ENCODE measurements at regions not wholly inside any gene's neighbourhood (a gene's known extent, or its start where the extent isn't known, plus 50 kb on each side); places are given as distances from the start of the nearest gene placed in this dataset.

DNA sequence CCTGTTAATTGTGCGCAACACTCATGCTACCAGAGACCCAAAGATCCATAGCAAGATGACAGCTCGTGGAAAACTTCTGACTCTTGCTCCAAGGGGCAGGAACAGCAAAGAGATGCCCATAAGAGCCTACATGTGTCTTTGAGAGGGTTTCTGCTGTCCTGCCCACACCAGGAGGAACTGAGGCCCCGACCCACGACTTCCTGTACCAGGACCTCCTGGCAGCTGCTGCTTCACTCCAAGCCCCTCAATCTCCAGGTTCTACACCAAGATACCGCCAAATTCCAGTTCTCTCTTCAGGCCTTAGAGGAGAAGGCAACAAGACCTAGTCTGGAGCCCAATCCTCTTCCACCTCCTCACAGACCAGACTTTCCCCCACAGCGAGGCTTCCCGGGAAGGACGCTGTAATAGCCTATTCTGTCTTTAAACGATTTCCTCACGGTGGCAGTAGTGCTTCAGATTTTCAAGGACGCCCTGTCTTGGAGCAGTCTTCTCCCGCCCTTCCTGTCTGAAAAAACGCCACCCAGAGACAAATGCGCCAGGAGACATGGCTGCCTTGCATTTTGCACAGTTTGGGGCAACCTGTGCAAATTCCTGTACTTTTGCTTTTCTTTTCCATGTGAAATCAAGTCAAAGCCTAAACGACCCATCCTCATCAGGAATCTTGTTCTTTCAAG, 230.2 kb upstream of the STK26 start:
- peak overlapping the region in 2 of 3 donors; percentile 78 to 83 for H3K27ac ChIP-seq
- no peaks in the 10 kb centered on the region for H3K36me3 ChIP-seq
- intact Hi-C loops (cut with DNase I) = no loop called here
- TF ChIP-seq POLR2A (IDR thresholded peaks at IDR 0.05) = no peak
- TF ChIP-seq, protein P1, sequence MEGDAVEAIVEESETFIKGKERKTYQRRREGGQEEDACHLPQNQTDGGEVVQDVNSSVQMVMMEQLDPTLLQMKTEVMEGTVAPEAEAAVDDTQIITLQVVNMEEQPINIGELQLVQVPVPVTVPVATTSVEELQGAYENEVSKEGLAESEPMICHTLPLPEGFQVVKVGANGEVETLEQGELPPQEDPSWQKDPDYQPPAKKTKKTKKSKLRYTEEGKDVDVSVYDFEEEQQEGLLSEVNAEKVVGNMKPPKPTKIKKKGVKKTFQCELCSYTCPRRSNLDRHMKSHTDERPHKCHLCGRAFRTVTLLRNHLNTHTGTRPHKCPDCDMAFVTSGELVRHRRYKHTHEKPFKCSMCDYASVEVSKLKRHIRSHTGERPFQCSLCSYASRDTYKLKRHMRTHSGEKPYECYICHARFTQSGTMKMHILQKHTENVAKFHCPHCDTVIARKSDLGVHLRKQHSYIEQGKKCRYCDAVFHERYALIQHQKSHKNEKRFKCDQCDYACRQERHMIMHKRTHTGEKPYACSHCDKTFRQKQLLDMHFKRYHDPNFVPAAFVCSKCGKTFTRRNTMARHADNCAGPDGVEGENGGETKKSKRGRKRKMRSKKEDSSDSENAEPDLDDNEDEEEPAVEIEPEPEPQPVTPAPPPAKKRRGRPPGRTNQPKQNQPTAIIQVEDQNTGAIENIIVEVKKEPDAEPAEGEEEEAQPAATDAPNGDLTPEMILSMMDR (IDR thresholded peaks at IDR 0.05) = peak in 2 of 6 experiments; percentile 64 to 65
- 86 to 91% methylated on average over 12 of the region's 15 CpGs for WGBS, 2 donors
- DNase-seq = no peak
- peaks cover 4 to 5% of the 10 kb centered on the region in 2 donors for H3K4me1 ChIP-seq
- H3K4me3 ChIP-seq (replicated peaks in 1 of 3) = peak overlapping the region in 1 of 3 donors; percentile 26
- peaks cover 3% of the 10 kb centered on the region for H3K27me3 ChIP-seq
- no peaks in the 10 kb centered on the region for H3K9me3 ChIP-seq

DNA sequence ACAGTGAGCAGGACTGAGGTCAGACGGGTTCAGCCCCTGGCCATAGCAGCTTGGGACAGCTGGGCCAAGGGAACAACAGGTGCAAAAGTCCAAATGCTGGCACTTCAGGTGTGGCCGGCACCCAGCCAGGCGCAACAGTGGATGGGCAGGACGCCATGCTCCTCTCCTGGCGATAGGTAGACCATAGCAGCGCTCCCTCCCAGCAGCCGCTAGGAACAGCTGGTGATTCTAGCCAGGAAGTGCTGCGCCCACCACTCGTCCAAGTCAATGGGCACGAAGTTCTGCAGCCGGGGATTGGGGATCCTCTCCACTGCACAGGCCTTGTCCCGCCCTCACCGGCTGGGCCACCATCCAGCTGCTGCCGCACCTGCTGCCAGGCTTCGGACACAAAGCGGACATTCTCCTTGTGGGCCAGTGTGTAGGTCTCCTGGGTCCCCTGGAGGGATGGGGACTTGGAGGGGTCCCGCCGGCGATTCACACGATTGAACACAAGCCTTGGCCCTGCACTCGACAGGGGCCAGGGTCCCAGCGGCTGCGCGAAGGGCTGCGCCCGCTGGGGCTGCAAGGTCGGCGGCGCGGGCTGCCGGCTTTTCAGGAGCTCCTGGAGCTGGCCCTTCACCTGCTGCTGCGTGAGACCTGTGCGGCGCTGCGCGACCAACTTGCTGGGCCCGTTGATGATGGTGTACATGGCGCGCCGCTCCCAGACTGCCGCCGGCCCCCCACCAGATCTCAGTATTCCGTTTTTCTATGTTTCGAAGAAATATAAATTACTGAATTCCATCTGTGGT, 227.5 kb upstream of the STK26 start:
- Histone ChIP-seq H3K4me1 (peaks cover 4 to 5% of the 10 kb centered on the region in 2 donors), H3K9me3 (no peaks in the 10 kb centered on the region), H3K36me3 (no peaks in the 10 kb centered on the region), H3K4me3 (replicated peaks in 1 of 3) (peak overlapping the region in 1 of 3 donors; percentile 1), H3K27me3 (no peaks in the 10 kb centered on the region), H3K27ac (no peak overlapping the region)
- no peak for TF ChIP-seq POLR2A (IDR thresholded peaks at IDR 0.05)
- TF ChIP-seq, protein P1 (IDR thresholded peaks at IDR 0.05) = no peak
- intact Hi-C loops (cut with DNase I) = no loop called here
- DNase-seq = no peak
- WGBS, 2 donors = 94 to 99% methylated on average over 12 to 30 of the region's 44 CpGs

DNA sequence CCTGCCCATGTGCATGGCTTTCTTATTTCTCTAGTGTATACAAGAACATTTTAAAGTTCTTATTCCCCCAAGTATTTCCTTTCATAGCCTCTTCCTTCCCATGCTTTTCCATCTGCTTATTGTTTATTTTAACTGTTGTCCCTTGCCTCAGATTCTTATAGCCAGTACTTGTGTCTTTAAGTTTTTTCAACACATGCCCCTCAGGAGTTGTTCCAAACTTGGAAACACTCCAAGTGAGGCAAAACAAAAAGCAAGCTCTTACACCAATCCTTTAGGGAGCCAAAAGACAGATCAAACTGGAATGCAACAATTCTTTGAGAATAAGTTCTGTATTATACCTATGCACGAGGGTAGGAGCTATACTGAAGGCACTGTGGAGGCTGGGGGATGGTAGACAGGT, 222.0 kb upstream of the STK26 start:
- Histone ChIP-seq H3K27me3 (no peaks in the 10 kb centered on the region), H3K36me3 (no peaks in the 10 kb centered on the region), H3K27ac (no peak overlapping the region), H3K9me3 (no peaks in the 10 kb centered on the region), H3K4me3 (replicated peaks in 1 of 3) (no peak overlapping the region), H3K4me1 (no peaks in the 10 kb centered on the region)
- 0 to 6% methylated on average over 1 of the region's 1 CpG for WGBS, 2 donors
- TF ChIP-seq, protein P1 (IDR thresholded peaks at IDR 0.05) = no peak
- TF ChIP-seq POLR2A (IDR thresholded peaks at IDR 0.05) = no peak
- intact Hi-C loops (cut with DNase I) = no loop called here
- no peak for DNase-seq

DNA sequence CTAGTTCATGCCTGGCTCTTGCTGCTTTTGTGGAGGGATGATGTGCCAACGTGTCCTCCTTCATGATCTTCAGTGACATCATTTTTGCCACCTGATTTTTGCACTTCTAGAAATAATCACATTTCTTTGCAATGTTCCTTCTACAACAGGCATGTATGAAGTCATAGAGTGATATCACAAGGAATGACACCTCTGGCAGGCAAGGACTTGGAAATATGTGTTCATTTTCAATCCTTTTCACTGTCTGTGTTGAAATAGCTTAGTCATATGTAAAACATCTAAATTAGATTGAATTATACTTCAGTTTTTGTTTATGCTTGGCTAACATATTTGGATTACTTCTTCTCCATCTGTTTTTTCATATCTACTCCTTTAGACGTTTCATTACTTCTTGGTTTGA, 221.2 kb upstream of the STK26 start:
- H3K9me3 ChIP-seq = no peaks in the 10 kb centered on the region
- intact Hi-C loops (cut with DNase I) = no loop called here
- WGBS, 2 donors = 85 to 91% methylated on average over 2 of the region's 2 CpGs
- H3K4me1 ChIP-seq = no peaks in the 10 kb centered on the region
- DNase-seq = no peak
- no peak for TF ChIP-seq POLR2A (IDR thresholded peaks at IDR 0.05)
- TF ChIP-seq, protein P1 (IDR thresholded peaks at IDR 0.05) = no peak
- no peaks in the 10 kb centered on the region for H3K27me3 ChIP-seq
- no peak overlapping the region for H3K4me3 ChIP-seq (replicated peaks in 1 of 3)
- no peaks in the 10 kb centered on the region for H3K36me3 ChIP-seq
- no peak overlapping the region for H3K27ac ChIP-seq
